HepG2 (cell line): ENCODE measurements at regions not wholly inside any gene's neighbourhood (a gene's known extent, or its start where the extent isn't known, plus 50 kb on each side); places are given as distances from the start of the nearest gene placed in this dataset.

Experiments
- ATAC-seq: fragments of 200-7000 bp; cut with Tn5 transposase; 3 replicates; pipeline ENCODE4 v1.9.1; 2020; ENCODE audit warnings: mild to moderate bottlenecking, moderate library complexity
- BruUV-seq: library from RNA; stranded (reverse); fragments of 400-500 nt; replicated peaks from 2 replicates; lab custom pipeline; 2021; lab: Mats Ljungman, UMichigan
- CTCF ChIA-PET: fragments of 300-600 bp; formaldehyde crosslinking; extraction: SDS; loops from one replicate; lab custom pipeline; 2021; ENCODE audit warnings: low total read pairs, inconsistent platforms, low intra/inter-chr PET ratio; lab: Yijun Ruan, JAX
- POLR2A ChIA-PET: fragments of 350-600 bp; sonication (Branson Sonifier 250); formaldehyde crosslinking; loops from one replicate; lab custom pipeline; 2020; ENCODE audit warnings: antibody characterized with exemption, inconsistent platforms; lab: Yijun Ruan, JAX
- DNase-seq: peaks from one replicate; pipeline ENCODE4 v3.0.0-alpha.2; 2015; ENCODE audit warnings: low spot score
- FAIRE-seq: peaks from 3 replicates; lab custom pipeline; 2011; peaks lifted over from hg19 to GRCh38; lab: Jason Lieb, UNC
- H2AFZ ChIP-seq: one replicate; pipeline ENCODE4 v1.6.1; 2011; ENCODE audit warnings: low read length, inconsistent platforms
- H3K27ac ChIP-seq: fragments of 300-600 bp; 3 replicates; pipeline ENCODE4 v1.8.0; 2011; ENCODE audit warnings: mixed run types, mild to moderate bottlenecking, mixed read lengths, low read length, inconsistent platforms; ENCODE audit not compliant: insufficient read depth; ENCODE audit errors: extremely low read length
- H3K27me3 ChIP-seq, 2 experiments: fragments of 200-600 bp in 1 of 2; 2 replicates in 1 of 2; 3 replicates in 1 of 2; pipeline versions ENCODE4 v1.6.0 to v1.8.0; 2011; ENCODE audit warnings: low read length in 2 of 2, mild to moderate bottlenecking in 2 of 2, moderate library complexity in 2 of 2, inconsistent platforms in 1 of 2; ENCODE audit not compliant: insufficient read depth in 2 of 2, control insufficient read depth in 1 of 2
- H3K36me3 ChIP-seq, 2 experiments: fragments of 200-600 bp in 1 of 2; replicated peaks in 1 of 2; 2 replicates in 1 of 2; 3 replicates in 1 of 2; pipeline versions ENCODE4 v1.5.1 to v1.8.0; 2011; ENCODE audit warnings: low read length in 2 of 2, inconsistent platforms in 1 of 2; ENCODE audit not compliant: insufficient read depth in 2 of 2, control insufficient read depth in 1 of 2
- H3K4me1 ChIP-seq: 2 replicates; pipeline ENCODE4 v1.5.1; 2012; ENCODE audit warnings: low read length, inconsistent platforms; ENCODE audit not compliant: insufficient read depth
- H3K4me2 ChIP-seq: 2 replicates; pipeline ENCODE4 v1.6.0; 2011; ENCODE audit warnings: low read depth, low read length, inconsistent platforms
- H3K4me3 ChIP-seq, 3 experiments: fragments of 200-600 bp in 1 of 3; sonication (generic), shearing (Covaris generic) in 1 of 3; replicated peaks in 1 of 3; 2 replicates each; pipeline ENCODE4 v1.5.1; 2011 to 2016; ENCODE audit warnings: low read length in 3 of 3, inconsistent platforms in 2 of 3, low read depth in 2 of 3, mild to moderate bottlenecking in 2 of 3, control low read depth in 1 of 3, mixed read lengths in 1 of 3; ENCODE audit not compliant: insufficient read depth in 1 of 3
- H3K79me2 ChIP-seq: one replicate; pipeline ENCODE4 v1.6.1; 2011; ENCODE audit warnings: low read length, inconsistent platforms; ENCODE audit not compliant: insufficient read depth
- H3K9ac ChIP-seq: 2 replicates; pipeline ENCODE4 v1.6.0; 2011; ENCODE audit warnings: mild to moderate bottlenecking, low read depth, low read length, inconsistent platforms; ENCODE audit not compliant: insufficient read depth
- H3K9me3 ChIP-seq: 2 replicates; pipeline ENCODE4 v1.5.1; 2012; ENCODE audit warnings: mild to moderate bottlenecking, low read length
- H4K20me1 ChIP-seq: 2 replicates; pipeline ENCODE4 v1.6.0; 2011; ENCODE audit warnings: inconsistent platforms, mild to moderate bottlenecking, low read length, moderate library complexity; ENCODE audit not compliant: insufficient read depth
- AGO2 ChIP-seq: fragments of 200-400 bp; formaldehyde crosslinking; optimal IDR thresholded peaks from 2 replicates; pipeline ENCODE3; 2017; ENCODE audit warnings: mild to moderate bottlenecking, low read depth, low read length, moderate library complexity
- EHMT2 ChIP-seq: fragments of 200-600 bp; sonication (generic); IDR thresholded peaks from 2 replicates; pipeline ENCODE4 v1.7.0; 2017; ENCODE audit warnings: antibody characterized with exemption, low read depth, low read length, borderline replicate concordance
- GLI4 ChIP-seq: sonication (generic); formaldehyde crosslinking; IDR thresholded peaks from 2 replicates; pipeline ENCODE4 v1.5.1; 2020; ENCODE audit warnings: missing genetic modification reagents, mild to moderate bottlenecking, moderate library complexity, borderline replicate concordance
- PAX8 ChIP-seq: sonication (generic); formaldehyde crosslinking; IDR thresholded peaks from 2 replicates; pipeline ENCODE4 v1.8.0; 2022; ENCODE audit warnings: mild to moderate bottlenecking, missing genetic modification reagents, borderline replicate concordance
- POLR2AphosphoS2 ChIP-seq: IDR thresholded peaks from 2 replicates; pipeline ENCODE4 v1.6.1; 2011; ENCODE audit warnings: low read depth, low read length, improper control_type of control experiment
- SETDB1 ChIP-seq: sonication (generic); formaldehyde crosslinking; IDR thresholded peaks from 2 replicates; pipeline ENCODE4 v1.5.1; 2020; ENCODE audit warnings: missing genetic modification reagents, mild to moderate bottlenecking, borderline replicate concordance
- ZNF224 ChIP-seq: sonication (generic); formaldehyde crosslinking; IDR thresholded peaks from 2 replicates; pipeline ENCODE4 v1.5.0; 2020; ENCODE audit warnings: mild to moderate bottlenecking, missing genetic modification reagents
- ZNF232 ChIP-seq: sonication (generic); formaldehyde crosslinking; IDR thresholded peaks from 2 replicates; pipeline ENCODE4 v1.4.0; 2020; ENCODE audit warnings: missing genetic modification reagents, borderline replicate concordance
- ZNF251 ChIP-seq: sonication (generic); formaldehyde crosslinking; IDR thresholded peaks from 2 replicates; pipeline ENCODE4 v1.9.0; 2021; ENCODE audit warnings: mild to moderate bottlenecking, missing genetic modification reagents
- ZNF382 ChIP-seq: sonication (generic); formaldehyde crosslinking; IDR thresholded peaks from 2 replicates; pipeline ENCODE4 v1.5.0; 2020; ENCODE audit warnings: missing genetic modification reagents, mild to moderate bottlenecking, borderline replicate concordance
- ZNF597 ChIP-seq: sonication (generic); formaldehyde crosslinking; IDR thresholded peaks from 2 replicates; pipeline ENCODE4 v1.5.0; 2020; ENCODE audit warnings: missing genetic modification reagents
- ZNF788 ChIP-seq: sonication (generic); formaldehyde crosslinking; IDR thresholded peaks from 2 replicates; pipeline ENCODE4 v1.5.0; 2020; ENCODE audit warnings: mild to moderate bottlenecking, missing genetic modification reagents, borderline replicate concordance
- ZNF841 ChIP-seq: sonication (generic); formaldehyde crosslinking; IDR thresholded peaks from 2 replicates; pipeline ENCODE4 v1.8.1; 2023; ENCODE audit warnings: missing genetic modification reagents, borderline replicate concordance
- ZXDC ChIP-seq: sonication (generic); formaldehyde crosslinking; IDR thresholded peaks from 2 replicates; pipeline ENCODE4 v1.5.0; 2020; ENCODE audit warnings: mild to moderate bottlenecking, missing genetic modification reagents
- WGBS: methylation state at CpG from one replicate; pipeline ENCODE4 v1.1.6; 2017; ENCODE audit warnings: low lambda C conversion rate; 5-methylcytosine and 5-hydroxymethylcytosine counted together
- in situ Hi-C: cut with HindIII; loops from 2 replicates; pipeline ENCODE4 v1.10.0; 2017; ENCODE audit warnings: low pct_unique_long_range_greater_than_20kb; ENCODE audit not compliant: extremely low pct_ligation_motif_present
- intact Hi-C: fragments of 100-400 bp; cut with micrococcal nuclease; formaldehyde crosslinking; loops from one replicate; pipeline ENCODE4 v1.10.0; 2022; ENCODE audit not compliant: unreplicated experiment
- TF ChIP-seq, protein P1 (sequence below): conservative IDR thresholded peaks from 2 replicates; pipeline ENCODE4 v1.6.1; 2018; ENCODE audit warnings: missing genetic modification reagents

DNA sequence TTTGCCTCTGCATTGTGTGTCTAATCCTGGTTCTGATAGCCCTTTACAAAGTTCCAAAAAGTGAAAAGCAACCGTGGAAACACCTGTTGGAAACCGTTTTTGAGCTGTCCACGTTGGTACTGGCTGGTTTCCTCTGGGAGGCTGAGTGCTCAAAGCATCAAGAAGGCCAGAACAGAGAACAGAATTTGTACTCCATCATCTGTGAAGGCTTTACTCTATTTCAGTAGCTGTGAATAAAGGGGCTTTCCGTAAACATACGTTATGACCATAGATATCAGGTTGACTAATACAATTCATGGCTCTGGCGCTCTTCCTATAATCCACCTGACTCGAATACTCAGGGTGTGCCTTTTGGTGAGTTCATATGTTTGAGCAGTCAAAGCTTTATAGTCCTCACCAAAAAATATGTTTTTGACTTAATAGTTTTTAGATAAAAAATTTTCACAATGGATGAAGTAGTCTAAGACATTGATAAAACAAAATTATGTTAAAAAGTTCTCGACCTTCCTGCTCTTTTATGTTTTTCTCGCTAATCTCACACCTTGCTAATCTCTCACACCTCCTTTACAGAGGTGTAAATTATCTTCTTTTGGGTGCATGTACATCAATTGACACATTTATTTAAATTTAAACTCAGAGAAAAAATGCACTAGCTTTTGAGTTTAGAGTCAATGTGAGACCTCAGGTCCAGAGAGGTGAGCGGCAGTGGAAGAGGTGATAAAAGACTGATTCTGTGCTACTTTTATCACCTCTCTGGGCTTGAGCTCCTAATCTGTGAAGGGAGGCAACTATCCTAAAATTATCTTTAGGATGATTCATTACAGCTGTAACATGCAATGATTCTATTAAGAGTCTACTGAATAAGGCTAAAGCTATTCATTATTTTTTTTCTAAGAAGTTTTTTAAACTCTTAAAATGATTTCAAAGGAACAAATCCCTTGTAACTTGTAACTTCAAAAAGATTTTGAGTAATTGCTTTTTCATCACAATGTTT, 65.3 kb downstream of the CXCR4 start:
- Histone ChIP-seq H3K4me1 (no peaks in the 10 kb centered on the region), H3K27ac (no peak overlapping the region), H3K4me3 (no peak overlapping the region), H3K36me3 (no peaks in the 10 kb centered on the region), H3K79me2 (no peaks in the 10 kb centered on the region), H3K4me2 (no peak overlapping the region), H3K9ac (no peak overlapping the region), H3K9me3 (no peaks in the 10 kb centered on the region), H4K20me1 (no peaks in the 10 kb centered on the region), H2AFZ (no peak overlapping the region), H3K27me3 (no peaks in the 10 kb centered on the region)
- no TSS peak for BruUV-seq
- in situ Hi-C loops = no loop called here
- ChIA-PET POLR2A (no interaction called here), CTCF (no interaction called here)
- no peak for FAIRE-seq
- intact Hi-C loops = no loop called here
- WGBS = 43% methylated on average over 10 of the region's 10 CpGs
- no peak for DNase-seq
- TF ChIP-seq GLI4 (CRISPR knock-in tag) (no peak), POLR2AphosphoS2 (no peak), ZXDC (CRISPR knock-in tag) (no peak), PAX8 (CRISPR knock-in tag) (no peak), ZNF841 (CRISPR knock-in tag) (no peak), EHMT2 (no peak), ZNF597 (no peak), ZNF232 (CRISPR knock-in tag) (no peak), AGO2 (no peak), ZNF224 (no peak), ZNF382 (CRISPR knock-in tag) (no peak), ZNF788 (CRISPR knock-in tag) (no peak), ZNF251 (CRISPR knock-in tag) (no peak), SETDB1 (CRISPR knock-in tag) (no peak)
- TF ChIP-seq, protein P1, sequence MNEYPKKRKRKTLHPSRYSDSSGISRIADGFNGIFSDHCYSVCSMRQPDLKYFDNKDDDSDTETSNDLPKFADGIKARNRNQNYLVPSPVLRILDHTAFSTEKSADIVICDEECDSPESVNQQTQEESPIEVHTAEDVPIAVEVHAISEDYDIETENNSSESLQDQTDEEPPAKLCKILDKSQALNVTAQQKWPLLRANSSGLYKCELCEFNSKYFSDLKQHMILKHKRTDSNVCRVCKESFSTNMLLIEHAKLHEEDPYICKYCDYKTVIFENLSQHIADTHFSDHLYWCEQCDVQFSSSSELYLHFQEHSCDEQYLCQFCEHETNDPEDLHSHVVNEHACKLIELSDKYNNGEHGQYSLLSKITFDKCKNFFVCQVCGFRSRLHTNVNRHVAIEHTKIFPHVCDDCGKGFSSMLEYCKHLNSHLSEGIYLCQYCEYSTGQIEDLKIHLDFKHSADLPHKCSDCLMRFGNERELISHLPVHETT (CRISPR knock-in tag) = no peak
- ATAC-seq = no peak
